HG03342 (cell line): ENCODE measurements at regions not wholly inside any gene's neighbourhood (a gene's known extent, or its start where the extent isn't known, plus 50 kb on each side); places are given as distances from the start of the nearest gene placed in this dataset.
"Not testable (repeated sequence)": the region's sequence is repeated elsewhere in the genome, so short reads cannot be mapped to it uniquely, and the experiment has no call there.

Experiments
- ATAC-seq: cut with Tn5 transposase; IDR thresholded peaks from one replicate; pipeline ENCODE4 v1.9.1; 2021; ENCODE audit warnings: mild to moderate bottlenecking, moderate library complexity; ENCODE audit not compliant: unreplicated experiment

DNA sequence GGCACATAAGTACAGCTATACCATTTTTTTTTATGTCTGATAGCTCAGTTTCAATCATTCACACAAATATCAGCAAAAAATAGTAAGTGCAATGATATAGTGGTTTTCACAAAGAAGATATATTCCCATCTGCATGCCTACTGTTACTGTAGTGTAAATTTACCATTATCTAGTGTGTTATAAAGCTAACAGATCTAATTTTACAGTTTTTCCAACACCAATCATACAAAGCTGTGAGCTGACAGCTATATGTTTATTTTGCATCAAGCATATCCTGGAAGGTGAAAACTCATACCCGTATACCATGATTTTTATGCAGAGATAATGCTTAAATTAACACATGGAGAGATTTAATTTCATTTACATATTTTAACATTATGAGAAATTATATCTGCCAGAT is 89.9 kb upstream of the HAPLN1 start:
- no peak for ATAC-seq

DNA sequence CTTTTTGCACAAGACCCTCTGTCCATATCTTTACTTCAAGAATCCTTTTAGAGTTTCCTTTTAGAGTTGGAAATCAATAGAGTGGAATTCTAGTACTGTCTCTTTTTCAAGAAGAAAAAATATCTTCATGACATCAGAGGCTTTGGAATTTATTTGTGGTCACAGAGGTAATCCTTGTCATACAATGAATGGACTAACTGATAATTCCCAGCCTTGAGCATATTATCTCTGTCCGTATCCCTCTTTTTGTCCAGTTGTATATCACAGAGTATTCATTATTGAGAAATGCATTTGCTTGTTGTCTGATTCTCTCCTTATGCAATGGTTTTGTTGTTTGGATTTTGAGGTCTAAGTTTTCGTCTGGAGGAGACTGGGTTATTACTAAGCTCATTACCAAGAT is 82.0 kb upstream of the HAPLN1 start:
- no peak for ATAC-seq

DNA sequence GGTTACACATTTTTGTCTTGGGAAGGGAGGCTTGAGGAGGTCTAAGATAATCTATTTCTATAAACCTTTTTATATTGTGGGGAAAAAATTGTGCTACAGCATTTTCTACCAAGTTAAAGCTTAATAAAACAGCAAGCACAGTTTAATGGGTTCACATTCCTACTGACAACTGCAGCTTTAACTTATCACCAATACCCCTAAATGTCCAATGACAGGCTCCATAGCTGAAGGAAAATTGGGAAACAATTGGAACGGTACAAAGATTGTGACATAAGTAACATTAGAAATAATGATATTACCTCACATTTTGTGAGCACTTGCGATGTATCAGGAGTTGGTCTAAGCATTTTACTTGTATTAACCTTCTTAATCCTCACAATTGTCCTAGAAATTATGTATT is 79.5 kb upstream of the HAPLN1 start:
- no peak for ATAC-seq

DNA sequence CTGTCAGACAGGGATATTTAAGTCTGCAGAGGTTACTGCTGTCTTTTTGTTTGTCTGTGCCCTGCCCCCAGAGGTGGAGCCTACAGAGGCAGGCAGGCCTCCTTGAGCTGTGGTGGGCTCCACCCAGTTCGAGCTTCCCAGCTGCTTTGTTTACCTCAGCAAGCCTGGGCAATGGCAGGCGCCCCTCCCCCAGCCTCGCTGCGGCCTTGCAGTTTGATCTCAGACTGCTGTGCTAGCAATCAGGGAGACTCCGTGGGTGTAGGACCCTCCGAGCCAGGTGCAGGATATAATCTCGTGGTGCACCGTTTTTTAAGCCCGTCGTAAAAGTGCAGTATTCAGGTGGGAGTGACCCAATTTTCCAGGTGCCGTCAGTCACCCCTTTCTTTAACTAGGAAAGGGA is 78.4 kb upstream of the HAPLN1 start:
- not testable (repeated sequence) for ATAC-seq

DNA sequence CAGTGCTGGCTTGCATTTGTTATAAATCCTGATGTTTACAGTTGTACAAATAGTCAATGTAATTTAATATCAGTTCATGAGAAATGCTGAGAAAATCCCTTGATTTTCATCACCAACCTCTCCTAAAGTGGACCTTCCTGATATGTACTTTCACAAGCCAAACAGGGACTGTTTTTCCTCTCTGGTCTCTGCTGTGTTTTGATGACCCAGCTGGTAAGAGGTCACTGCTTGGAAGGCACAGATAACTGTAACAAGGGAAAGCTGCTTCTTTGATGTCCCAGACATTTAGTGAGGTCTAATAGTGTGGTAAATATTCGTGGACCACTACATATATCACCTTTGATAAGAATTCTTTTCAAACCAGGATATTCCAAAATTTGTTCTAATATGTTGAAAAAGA is 68.7 kb upstream of the HAPLN1 start:
- no peak for ATAC-seq

DNA sequence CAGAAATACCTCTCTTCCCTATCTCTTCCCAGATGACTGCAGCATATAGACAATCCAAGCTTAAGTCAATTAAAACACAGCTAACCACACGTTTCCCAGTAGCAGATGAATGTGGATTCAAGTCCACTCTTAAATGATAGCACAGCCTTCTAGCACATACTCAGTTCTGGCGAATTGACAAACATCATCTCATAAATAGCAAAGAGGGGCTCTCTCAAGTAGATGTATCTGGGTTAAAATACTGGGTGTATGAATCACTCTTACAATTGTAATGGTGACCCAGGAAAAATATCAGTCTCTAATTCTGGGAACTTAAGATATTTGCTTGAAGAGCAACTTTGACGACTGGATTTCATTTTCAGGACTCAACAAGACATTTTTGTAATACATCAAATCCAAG is 67.0 kb upstream of the HAPLN1 start:
- ATAC-seq: no peak

DNA sequence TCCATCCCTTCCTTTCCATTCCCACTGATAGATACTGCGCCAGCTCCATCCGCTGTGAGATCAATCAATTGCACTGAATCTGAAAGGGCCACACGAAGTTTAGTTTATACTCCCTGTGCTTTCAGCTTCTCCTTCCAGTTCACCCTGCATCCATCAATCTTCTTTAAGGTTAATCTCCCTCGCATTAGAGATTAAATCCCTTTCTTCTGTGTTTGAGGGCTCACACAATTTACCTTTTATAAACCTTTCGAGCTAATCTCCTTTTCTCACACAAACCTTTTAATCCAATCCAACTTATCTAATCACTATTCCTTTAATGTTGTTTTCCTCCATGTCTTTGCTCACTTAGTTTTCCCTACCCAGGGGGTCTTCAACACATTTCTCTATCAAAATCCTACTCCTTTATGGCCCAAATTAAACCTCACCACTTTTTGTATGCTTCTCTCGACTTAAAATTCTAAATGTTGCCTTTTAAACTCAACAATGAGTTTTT is 64.6 kb upstream of the HAPLN1 start:
- ATAC-seq: no peak

DNA sequence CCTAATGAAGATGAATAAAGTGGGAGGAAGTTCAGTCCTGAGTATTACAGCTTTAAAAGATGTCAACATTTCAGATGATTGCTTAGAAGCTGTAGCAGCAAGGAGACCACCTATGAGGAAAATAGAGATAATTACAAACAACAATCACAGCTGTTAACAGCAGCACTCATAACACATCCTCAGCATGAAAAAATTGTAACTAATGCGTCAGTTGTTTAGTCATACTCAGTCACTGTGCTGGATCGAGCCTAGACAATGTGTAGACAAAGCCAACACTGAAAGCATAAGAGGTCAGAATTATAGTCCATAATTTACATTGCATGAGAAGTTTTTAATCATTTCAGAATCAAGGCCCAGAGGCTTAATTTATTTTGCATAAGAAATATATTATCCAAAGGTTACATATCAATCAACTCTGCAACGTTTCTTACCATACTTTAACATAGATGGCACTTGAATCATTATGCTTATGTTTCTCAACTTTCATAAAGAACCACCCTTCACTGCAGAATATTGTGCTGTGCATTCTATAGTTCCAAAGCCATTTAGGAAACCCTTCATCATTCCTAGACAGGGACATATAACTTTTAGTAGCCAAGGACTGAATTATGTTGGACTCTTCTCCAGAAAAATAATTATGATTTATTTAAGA is 60.2 kb upstream of the HAPLN1 start:
- ATAC-seq: no peak

DNA sequence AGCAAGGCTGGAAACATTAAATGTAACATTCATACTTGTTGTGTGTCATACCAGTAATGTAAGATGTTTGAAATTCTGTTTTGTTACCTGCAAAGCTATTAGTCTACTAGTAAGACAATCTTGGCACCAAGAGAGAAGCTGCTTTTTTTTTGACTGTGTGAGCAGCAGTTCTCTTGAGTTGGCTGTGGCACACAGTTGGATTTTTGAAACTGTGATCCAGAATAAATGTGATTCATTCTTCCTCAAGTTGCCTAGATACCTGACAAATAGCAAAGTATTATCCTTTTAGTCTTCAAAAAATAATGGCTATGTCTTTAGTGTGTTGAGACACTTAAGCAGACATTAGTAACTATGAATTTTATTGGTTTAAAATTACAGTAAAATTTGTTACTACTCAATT is 57.2 kb upstream of the HAPLN1 start:
- ATAC-seq: no peak

DNA sequence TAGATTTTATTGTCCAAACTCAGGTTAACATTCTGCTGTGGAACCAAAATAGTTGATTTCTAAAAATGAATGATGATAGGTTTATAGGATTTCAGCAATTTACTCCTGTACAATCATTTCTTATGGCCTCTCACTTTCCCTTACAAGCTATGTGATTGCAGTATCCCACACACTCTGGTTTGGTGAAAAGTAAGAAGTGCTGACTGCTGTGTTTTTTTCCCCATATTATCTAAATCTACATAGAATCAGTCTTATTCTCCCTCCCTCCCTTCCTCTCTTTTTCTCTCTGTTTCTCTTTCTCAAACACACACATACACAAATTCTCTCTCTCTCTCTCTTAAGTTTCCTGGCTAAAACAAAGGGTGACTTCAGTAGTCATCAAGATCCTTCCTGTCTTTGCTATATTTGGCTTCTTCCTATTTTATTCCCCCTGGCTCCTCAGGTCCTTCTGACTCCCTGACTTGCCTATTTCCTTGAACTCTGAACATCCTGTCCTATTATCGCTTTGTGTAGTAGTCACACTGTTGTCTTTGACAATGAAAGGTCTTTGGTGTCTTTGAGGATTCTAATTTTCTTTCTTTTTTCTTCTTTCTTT is 55.9 kb upstream of the HAPLN1 start:
- ATAC-seq: no peak
